Kasumi-1 (cell line): ENCODE measurements at regions not wholly inside any gene's neighbourhood (a gene's known extent, or its start where the extent isn't known, plus 50 kb on each side); places are given as distances from the start of the nearest gene placed in this dataset.

Experiments used
- DNase-seq, 2 experiments: peaks; one replicate each; lab custom pipeline; 2025; lab: John Stamatoyannopoulos, UW

DNA sequence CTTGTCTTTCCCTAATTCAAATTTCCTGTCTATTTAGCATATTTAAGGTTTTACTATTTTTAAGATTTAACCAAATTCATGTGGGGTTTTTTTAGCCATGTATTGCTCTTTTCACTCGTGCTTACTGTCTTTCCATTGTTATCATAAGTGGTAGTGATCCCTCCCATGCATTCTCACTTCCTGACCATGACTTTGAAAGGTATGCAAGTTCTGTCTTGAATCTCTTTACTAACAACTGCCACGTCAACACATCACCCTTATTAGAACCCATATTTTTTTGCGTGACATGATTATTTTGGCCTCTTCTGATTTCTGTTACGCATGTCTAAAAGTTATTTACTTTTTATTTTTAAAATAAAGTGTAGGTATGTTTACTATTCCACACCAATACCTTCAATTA lies 94.7 kb upstream of the CDH6 start:
- DNase-seq, result no peak

GRCh38 chr5:31097851-31098250 lies 95.6 kb upstream of the CDH6 start:
- DNase-seq, result no peak

GRCh38 chr5:31096238-31096865 lies 97.1 kb upstream of the CDH6 start:
- no peak for DNase-seq

DNA sequence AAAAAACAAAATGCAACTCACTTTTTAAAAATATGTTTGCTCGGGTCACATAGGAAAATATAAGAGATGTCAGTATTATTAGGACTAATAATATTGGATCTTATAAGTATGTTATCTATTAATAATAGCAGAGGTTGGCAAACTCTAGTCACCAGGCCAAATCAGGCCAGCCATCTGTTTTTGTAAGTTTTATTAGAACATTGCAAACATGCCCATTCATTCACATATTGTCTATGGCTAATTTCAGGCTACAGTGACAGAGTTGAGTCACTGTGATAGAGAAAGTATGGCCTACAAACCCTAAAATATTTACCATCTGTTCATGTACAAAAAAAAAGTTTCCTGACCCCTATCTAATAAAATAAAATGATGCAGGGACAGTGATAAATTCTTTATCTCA lies 97.7 kb upstream of the CDH6 start:
- DNase-seq, result no peak

DNA sequence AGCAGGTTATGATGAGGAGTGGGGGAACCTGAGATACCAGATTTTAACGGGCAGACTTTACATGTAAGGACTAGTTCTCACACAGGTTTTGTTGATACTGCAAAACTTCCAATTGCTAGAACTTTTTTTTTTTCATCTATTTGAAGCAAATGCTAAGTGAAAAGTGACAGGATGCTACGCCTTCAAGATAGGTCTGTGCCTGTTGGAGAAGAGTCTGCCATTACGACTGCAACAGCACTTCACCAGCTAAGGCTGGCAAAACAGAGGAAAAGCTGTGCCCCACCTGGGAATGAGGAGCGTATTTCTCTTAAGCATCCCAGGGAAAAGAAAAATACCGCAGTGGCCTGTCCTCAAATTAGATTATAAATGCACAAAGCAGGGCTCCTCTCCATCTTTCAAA lies 102.0 kb upstream of the CDH6 start:
- no peak for DNase-seq

- no peak for DNase-seq
Observed at GRCh38 chr5:31090467-31090866, 103.0 kb upstream of the CDH6 start.

GRCh38 chr5:31086839-31087415 lies 106.6 kb upstream of the CDH6 start:
- DNase-seq, result no peak

DNA sequence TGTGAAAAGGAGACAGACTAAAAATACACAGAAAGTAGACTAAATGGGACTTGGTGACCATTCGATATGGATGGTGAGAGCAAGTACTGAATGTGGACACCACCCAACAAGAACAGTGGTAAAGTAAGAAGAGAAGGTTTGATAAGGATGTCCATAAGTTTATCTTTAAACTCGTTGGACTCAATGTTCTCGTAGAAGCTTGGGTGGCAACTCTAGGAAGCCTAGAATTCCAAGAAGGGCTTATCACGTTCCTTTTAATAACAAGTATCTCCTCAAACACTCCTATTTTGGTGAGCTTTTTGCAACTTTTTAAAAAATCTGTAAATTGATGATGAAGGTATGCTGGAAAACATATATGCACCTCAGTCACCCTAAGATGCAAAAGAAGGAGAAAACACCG lies 108.6 kb upstream of the CDH6 start:
- DNase-seq, result no peak

DNA sequence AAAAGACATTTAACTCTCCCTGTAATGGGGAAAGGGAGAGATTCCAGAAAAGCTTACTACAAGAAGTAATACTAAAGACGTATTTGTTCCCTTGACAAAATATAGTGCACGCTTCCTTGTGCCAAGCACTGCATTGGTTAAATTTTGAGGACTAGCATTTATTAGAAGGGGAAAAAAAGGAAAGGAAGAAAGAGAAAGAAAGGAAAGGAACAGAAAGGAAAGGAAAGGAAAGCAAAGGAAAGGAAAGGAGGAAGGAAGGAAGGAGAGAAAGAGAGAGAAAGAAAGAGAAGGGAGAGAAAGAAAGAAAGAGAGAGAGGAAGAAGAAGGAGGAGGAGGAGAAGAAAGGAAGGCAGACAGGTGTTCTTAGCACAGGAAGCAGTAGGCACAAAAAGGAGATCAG lies 110.1 kb upstream of the CDH6 start:
- no peak for DNase-seq

- DNase-seq, result no peak
Observed at GRCh38 chr5:31079668-31080067, 113.8 kb upstream of the CDH6 start.

GRCh38 chr5:31078956-31079355 lies 114.5 kb upstream of the CDH6 start:
- no peak for DNase-seq

DNA sequence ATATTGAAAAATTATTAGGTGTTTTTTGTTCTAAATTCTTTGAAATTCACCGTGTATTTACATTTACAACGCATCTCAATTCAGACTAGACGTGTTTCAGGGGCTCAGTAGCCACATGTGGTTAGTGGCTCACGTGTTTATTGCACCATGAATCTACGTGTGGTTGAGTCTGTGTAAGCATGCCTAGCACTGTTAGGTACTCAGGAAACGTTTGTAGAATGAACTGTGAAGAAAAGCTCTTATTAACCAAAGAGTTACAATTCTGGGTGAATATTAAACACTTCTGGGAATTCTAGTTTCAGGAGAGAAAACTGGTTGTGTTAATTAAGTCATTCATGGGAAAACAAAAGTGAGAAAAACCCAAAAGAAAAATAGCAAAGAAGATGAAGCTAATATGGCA lies 117.5 kb upstream of the CDH6 start:
- no peak for DNase-seq

DNA sequence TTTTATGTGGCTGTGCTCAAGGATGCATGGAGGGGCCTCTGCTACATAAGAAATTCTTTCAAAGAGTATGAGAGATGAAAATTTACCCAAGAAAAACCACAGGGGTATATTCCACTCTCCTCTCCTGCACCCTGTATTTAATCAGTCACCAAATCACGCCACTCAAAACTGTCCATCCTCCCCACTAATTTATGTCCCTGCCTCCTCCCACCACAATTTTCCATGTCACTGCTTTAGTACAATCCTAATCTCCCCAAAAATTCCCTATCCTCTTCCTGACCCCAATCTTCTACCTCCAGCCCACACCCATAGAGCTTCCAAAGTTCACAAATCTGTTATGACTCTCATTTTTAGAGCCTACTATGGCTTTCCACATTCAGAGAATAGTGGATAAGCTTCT lies 125.2 kb upstream of the CDH6 start:
- no peak for DNase-seq

GRCh38 chr5:31066655-31067328 lies 126.7 kb upstream of the CDH6 start:
- no peak for DNase-seq

DNA sequence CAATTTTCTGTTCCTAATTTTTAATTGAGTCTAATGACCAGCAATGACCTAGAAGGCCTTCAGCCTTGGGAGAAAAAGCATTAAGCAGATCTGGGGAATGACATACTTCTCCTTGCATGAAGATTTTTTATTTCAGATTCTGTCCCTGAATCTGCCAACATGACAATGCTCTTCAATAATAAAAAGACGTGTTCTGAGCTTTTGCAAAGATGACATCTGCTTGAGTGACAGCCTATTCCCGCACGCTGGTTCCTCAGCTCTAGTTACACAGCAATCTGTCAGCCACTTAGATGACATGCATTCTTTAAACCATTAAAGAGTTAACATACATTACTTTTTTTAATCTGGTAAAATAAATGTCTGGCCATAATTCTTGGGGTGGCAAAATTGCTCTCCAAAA lies 129.3 kb upstream of the CDH6 start:
- no peak for DNase-seq

- no peak for DNase-seq
Observed at GRCh38 chr5:31062902-31063580, 130.4 kb upstream of the CDH6 start.

- DNase-seq, result no peak
Observed at GRCh38 chr5:31059889-31060288, 133.6 kb upstream of the CDH6 start.

DNA sequence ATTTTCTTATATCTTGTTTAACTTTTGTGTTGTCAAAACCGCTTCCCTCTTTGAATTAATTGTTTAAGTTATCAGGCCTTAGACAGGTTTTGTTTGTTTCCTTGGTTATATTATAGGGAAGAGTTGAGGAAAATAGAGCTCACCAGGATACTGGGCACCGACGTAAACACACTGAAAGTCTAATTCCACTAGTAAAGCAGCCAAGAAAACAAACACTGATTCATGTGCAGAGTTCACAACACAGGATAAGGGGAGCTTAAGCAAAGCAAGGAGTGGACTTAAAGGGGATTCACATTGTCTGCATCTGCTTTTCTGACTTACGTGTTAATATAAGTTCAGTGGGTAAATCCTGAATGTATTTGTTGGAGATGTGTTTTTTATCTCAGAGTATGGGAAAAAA lies 139.0 kb upstream of the CDH6 start:
- DNase-seq, result no peak

- no peak for DNase-seq
Observed at GRCh38 chr5:31052937-31053658, 140.4 kb upstream of the CDH6 start.

- DNase-seq, result no peak
Observed at GRCh38 chr5:31051316-31051715, 142.2 kb upstream of the CDH6 start.

- DNase-seq, result no peak
Observed at GRCh38 chr5:31049936-31050704, 143.4 kb upstream of the CDH6 start.

DNA sequence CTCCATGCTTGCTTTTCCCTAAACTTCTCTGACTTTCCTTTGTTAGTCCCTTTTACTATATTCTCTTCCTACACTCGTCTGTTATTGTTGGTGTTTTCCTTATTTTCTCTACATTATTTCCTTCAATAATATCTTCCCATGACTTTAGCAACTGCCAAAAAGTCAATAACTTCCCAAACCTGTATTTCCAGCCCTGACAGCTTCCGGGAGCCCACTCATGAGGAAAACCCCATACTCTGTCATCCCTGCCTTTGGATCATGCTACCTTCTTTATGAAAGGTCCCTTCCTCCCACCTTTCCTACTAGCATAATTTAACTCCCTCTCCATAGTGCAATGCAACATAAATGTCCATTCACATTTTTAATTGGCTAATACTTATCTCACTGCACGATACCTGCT lies 144.0 kb upstream of the CDH6 start:
- no peak for DNase-seq
